Esophagus muscularis mucosa (tissue), 4 donors: ENCODE measurements at regions not wholly inside any gene's neighbourhood (a gene's known extent, or its start where the extent isn't known, plus 50 kb on each side); places are given as distances from the start of the nearest gene placed in this dataset.

ENCODE experiments used
- CTCF ChIP-seq, 3 experiments: fragments of 200-600 bp in 2 of 3; fragments of 450-650 bp in 1 of 3; sonication (generic) in 2 of 3; IDR thresholded peaks; one replicate each; pipeline ENCODE4 v1.5.1; 2017 to 2019; ENCODE audit warnings: antibody characterized with exemption in 3 of 3, mild to moderate bottlenecking in 2 of 3, moderate library complexity in 1 of 3
- EP300 ChIP-seq: sonication (generic); formaldehyde crosslinking; IDR thresholded peaks from one replicate; pipeline ENCODE4 v1.6.1; 2017; ENCODE audit warnings: antibody characterized with exemption
- POLR2A ChIP-seq: fragments of 450-650 bp; IDR thresholded peaks from one replicate; pipeline ENCODE4 v1.6.1; 2017; ENCODE audit warnings: antibody characterized with exemption, moderate library complexity, mild to moderate bottlenecking, low read depth
- POLR2AphosphoS5 ChIP-seq, 2 donors: sonication (generic); formaldehyde crosslinking; IDR thresholded peaks; one replicate each; pipeline ENCODE4 v1.6.1; 2017; ENCODE audit warnings: antibody characterized with exemption in 2 of 2

DNA sequence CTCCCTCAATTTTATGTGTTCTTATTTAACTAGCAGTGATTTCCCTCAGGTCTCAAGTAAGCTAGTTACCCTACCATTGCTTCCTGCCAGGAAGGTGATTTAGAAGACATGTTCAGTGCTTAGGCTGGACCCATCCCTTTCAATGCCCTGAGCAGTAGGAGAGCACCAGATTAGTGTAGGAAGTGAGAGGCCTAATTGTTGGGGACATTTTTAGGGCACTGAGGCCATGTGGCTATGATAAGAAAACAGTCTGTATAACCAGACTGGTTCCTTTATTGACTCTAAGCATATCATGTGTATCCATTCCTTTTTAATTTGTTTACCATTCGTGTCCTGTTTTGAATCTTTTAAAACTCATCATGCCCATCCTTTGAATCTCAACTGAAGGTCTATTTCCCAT is 312.3 kb upstream of the PRR16 start:
- TF ChIP-seq POLR2AphosphoS5 (IDR thresholded peaks at IDR 0.05) (no peak), CTCF (IDR thresholded peaks at IDR 0.05) (no peak), POLR2A (no peak), EP300 (no peak)
